ENCODE measurements at regions not wholly inside any gene's neighbourhood (a gene's known extent, or its start where the extent isn't known, plus 50 kb on each side); places are given as distances from the start of the nearest gene placed in this dataset.

DNA sequence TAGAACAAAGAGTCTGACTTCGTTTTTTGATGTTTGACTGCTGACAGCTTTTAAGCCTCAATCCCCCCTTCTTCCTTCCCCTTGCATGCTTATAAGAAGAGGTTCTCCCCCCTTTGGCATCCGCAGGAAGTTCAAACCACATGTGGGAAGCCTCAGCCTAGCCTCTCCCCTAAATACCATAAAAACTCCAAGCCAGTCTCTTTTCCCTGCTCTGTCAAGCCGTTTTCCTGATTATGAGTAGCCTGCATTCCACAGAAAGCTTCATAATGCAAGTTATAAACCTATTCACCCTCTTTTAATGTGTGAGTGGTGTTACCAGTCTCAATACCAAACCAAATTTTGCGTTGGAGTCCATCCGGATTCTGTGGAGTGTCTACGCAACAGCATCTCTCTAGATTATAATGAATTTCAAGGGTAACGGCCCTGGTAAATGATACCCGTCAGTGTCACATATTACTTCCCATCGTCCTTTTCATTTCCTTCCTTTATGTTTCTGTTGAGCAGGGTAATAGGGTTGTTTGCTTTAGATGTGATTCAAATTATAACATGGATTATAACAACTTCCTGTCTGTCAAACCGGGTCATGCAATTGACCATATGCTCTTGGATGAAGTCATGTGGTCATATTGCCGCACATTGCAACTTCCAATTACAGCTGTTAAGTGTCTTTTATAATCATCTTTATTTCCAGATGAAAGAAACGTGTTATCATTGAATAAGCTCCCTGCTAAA lies 717.5 kb downstream of the RWDD3 start:
- Histone ChIP-seq H3K27me3 (ENCODE audit: control insufficient read depth in 1 of 2, insufficient read depth in 2 of 2, low read length in 2 of 2) (no peaks in the 10 kb centered on the region), H3K79me2 (ENCODE audit: insufficient read depth, low read length) (no peaks in the 10 kb centered on the region), H3K9me3 (ENCODE audit: low read length) (no peaks in the 10 kb centered on the region), H3K36me3 (replicated peaks in 1 of 2; ENCODE audit: control insufficient read depth in 1 of 2, insufficient read depth in 2 of 2, low read length in 2 of 2) (no peaks in the 10 kb centered on the region), H3K4me1 (ENCODE audit: insufficient read depth, low read length) (no peaks in the 10 kb centered on the region), H3K4me3 (replicated peaks in 1 of 3; ENCODE audit: insufficient read depth in 1 of 3, low read depth in 2 of 3, low read length in 3 of 3) (no peak overlapping the region), H3K4me2 (ENCODE audit: low read depth, low read length) (no peak overlapping the region), H3K27ac (ENCODE audit: extremely low read length, insufficient read depth, low read length) (no peak overlapping the region), H2AFZ (ENCODE audit: low read length) (no peak overlapping the region), H3K9ac (ENCODE audit: insufficient read depth, low read depth, low read length) (no peak overlapping the region), H4K20me1 (ENCODE audit: insufficient read depth, low read length) (no peaks in the 10 kb centered on the region)
- ATAC-seq (no peak), DNase-seq (ENCODE audit: low spot score) (no peak), FAIRE-seq (no peak)
- BruUV-seq (replicated peaks): no TSS peak
- WGBS (ENCODE audit: low lambda C conversion rate): 24% methylated on average over 12 of the region's 12 CpGs
- in situ Hi-C loops (cut with HindIII; ENCODE audit: extremely low pct_ligation_motif_present, low pct_unique_long_range_greater_than_20kb): no loop called here
- CTCF ChIA-PET (ENCODE audit: low intra/inter-chr PET ratio, low total read pairs): no interaction called here
- POLR2A ChIA-PET: no interaction called here
- intact Hi-C loops (cut with micrococcal nuclease; ENCODE audit: unreplicated experiment): no loop called here
- TF ChIP-seq, protein P1, sequence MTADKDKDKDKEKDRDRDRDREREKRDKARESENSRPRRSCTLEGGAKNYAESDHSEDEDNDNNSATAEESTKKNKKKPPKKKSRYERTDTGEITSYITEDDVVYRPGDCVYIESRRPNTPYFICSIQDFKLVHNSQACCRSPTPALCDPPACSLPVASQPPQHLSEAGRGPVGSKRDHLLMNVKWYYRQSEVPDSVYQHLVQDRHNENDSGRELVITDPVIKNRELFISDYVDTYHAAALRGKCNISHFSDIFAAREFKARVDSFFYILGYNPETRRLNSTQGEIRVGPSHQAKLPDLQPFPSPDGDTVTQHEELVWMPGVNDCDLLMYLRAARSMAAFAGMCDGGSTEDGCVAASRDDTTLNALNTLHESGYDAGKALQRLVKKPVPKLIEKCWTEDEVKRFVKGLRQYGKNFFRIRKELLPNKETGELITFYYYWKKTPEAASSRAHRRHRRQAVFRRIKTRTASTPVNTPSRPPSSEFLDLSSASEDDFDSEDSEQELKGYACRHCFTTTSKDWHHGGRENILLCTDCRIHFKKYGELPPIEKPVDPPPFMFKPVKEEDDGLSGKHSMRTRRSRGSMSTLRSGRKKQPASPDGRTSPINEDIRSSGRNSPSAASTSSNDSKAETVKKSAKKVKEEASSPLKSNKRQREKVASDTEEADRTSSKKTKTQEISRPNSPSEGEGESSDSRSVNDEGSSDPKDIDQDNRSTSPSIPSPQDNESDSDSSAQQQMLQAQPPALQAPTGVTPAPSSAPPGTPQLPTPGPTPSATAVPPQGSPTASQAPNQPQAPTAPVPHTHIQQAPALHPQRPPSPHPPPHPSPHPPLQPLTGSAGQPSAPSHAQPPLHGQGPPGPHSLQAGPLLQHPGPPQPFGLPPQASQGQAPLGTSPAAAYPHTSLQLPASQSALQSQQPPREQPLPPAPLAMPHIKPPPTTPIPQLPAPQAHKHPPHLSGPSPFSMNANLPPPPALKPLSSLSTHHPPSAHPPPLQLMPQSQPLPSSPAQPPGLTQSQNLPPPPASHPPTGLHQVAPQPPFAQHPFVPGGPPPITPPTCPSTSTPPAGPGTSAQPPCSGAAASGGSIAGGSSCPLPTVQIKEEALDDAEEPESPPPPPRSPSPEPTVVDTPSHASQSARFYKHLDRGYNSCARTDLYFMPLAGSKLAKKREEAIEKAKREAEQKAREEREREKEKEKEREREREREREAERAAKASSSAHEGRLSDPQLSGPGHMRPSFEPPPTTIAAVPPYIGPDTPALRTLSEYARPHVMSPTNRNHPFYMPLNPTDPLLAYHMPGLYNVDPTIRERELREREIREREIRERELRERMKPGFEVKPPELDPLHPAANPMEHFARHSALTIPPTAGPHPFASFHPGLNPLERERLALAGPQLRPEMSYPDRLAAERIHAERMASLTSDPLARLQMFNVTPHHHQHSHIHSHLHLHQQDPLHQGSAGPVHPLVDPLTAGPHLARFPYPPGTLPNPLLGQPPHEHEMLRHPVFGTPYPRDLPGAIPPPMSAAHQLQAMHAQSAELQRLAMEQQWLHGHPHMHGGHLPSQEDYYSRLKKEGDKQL (CRISPR knock-in tag; IDR thresholded peaks at IDR 0.05; ENCODE audit: low read depth): no peak
- no peak for TF ChIP-seq PCBP1 (IDR thresholded peaks at IDR 0.05; ENCODE audit: borderline replicate concordance, low read depth, low read length)
- TF ChIP-seq ZBTB3 (CRISPR knock-in tag; IDR thresholded peaks at IDR 0.05; ENCODE audit: borderline replicate concordance, low read depth): no peak
- TF ChIP-seq, protein P2, sequence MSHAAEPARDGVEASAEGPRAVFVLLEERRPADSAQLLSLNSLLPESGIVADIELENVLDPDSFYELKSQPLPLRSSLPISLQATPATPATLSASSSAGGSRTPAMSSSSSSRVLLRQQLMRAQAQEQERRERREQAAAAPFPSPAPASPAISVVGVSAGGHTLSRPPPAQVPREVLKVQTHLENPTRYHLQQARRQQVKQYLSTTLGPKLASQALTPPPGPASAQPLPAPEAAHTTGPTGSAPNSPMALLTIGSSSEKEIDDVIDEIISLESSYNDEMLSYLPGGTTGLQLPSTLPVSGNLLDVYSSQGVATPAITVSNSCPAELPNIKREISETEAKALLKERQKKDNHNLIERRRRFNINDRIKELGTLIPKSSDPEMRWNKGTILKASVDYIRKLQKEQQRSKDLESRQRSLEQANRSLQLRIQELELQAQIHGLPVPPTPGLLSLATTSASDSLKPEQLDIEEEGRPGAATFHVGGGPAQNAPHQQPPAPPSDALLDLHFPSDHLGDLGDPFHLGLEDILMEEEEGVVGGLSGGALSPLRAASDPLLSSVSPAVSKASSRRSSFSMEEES (CRISPR knock-in tag; IDR thresholded peaks at IDR 0.05): no peak
- TF ChIP-seq, protein P3, sequence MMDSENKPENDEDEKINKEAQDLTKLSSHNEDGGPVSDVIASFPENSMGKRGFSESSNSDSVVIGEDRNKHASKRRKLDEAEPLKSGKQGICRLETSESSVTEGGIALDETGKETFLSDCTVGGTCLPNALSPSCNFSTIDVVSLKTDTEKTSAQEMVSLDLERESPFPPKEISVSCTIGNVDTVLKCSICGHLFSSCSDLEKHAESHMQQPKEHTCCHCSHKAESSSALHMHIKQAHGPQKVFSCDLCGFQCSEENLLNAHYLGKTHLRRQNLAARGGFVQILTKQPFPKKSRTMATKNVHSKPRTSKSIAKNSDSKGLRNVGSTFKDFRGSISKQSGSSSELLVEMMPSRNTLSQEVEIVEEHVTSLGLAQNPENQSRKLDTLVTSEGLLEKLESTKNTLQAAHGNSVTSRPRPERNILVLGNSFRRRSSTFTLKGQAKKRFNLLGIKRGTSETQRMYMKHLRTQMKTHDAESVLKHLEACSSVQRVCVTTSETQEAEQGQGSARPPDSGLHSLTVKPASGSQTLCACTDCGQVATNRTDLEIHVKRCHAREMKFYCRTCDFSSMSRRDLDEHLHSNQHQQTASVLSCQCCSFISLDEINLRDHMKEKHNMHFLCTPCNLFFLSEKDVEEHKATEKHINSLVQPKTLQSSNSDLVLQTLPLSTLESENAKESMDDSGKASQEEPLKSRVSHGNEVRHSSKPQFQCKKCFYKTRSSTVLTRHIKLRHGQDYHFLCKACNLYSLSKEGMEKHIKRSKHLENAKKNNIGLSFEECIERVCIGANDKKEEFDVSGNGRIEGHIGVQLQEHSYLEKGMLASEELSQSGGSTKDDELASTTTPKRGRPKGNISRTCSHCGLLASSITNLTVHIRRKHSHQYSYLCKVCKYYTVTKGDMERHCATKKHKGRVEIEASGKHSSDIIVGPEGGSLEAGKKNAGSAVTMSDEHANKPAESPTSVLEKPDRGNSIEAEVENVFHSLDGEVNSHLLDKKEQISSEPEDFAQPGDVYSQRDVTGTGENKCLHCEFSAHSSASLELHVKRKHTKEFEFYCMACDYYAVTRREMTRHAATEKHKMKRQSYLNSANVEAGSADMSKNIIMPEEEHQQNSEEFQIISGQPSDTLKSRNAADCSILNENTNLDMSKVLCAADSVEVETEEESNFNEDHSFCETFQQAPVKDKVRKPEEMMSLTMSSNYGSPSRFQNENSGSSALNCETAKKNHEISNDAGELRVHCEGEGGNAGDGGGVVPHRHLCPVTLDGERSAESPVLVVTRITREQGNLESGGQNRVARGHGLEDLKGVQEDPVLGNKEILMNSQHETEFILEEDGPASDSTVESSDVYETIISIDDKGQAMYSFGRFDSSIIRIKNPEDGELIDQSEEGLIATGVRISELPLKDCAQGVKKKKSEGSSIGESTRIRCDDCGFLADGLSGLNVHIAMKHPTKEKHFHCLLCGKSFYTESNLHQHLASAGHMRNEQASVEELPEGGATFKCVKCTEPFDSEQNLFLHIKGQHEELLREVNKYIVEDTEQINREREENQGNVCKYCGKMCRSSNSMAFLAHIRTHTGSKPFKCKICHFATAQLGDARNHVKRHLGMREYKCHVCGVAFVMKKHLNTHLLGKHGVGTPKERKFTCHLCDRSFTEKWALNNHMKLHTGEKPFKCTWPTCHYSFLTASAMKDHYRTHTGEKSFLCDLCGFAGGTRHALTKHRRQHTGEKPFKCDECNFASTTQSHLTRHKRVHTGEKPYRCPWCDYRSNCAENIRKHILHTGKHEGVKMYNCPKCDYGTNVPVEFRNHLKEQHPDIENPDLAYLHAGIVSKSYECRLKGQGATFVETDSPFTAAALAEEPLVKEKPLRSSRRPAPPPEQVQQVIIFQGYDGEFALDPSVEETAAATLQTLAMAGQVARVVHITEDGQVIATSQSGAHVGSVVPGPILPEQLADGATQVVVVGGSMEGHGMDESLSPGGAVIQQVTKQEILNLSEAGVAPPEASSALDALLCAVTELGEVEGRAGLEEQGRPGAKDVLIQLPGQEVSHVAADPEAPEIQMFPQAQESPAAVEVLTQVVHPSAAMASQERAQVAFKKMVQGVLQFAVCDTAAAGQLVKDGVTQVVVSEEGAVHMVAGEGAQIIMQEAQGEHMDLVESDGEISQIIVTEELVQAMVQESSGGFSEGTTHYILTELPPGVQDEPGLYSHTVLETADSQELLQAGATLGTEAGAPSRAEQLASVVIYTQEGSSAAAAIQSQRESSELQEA (CRISPR knock-in tag; IDR thresholded peaks at IDR 0.05; ENCODE audit: not compliant biosample characterization): no peak
- TF ChIP-seq GFI1 (CRISPR knock-in tag; IDR thresholded peaks at IDR 0.05; ENCODE audit: borderline replicate concordance): no peak
- no peak for TF ChIP-seq TMF1 (CRISPR knock-in tag; IDR thresholded peaks at IDR 0.05; ENCODE audit: low read depth)
- no peak for TF ChIP-seq TCF12 (IDR thresholded peaks at IDR 0.05)
- no peak for TF ChIP-seq TCF12 (CRISPR knock-in tag; IDR thresholded peaks at IDR 0.05)
